Progenitor cell of endocrine pancreas (in vitro differentiated cells): ENCODE measurements at regions not wholly inside any gene's neighbourhood (a gene's known extent, or its start where the extent isn't known, plus 50 kb on each side); places are given as distances from the start of the nearest gene placed in this dataset.
"Not testable (repeated sequence)": the region's sequence is repeated elsewhere in the genome, so short reads cannot be mapped to it uniquely, and the experiment has no call there.

Experiments used
- DNase-seq: peaks from one replicate; pipeline ENCODE4 v3.0.0; 2021; ENCODE audit warnings: low spot score; ENCODE audit not compliant: unreplicated experiment
- H3K27ac Mint-ChIP-seq: 2 replicates; pipeline ENCODE4 v1.8.0; 2021; ENCODE audit warnings: mild to moderate bottlenecking, moderate library complexity, mixed read lengths
- H3K27me3 Mint-ChIP-seq: 2 replicates; pipeline ENCODE4 v1.8.0; 2021; ENCODE audit warnings: mixed read lengths
- H3K36me3 Mint-ChIP-seq: 2 replicates; pipeline ENCODE4 v1.8.0; 2022; ENCODE audit warnings: mixed read lengths; ENCODE audit not compliant: insufficient read depth
- H3K4me1 Mint-ChIP-seq: 2 replicates; pipeline ENCODE4 v1.8.0; 2021; ENCODE audit warnings: low read depth, mixed read lengths
- H3K4me3 Mint-ChIP-seq: 2 replicates; pipeline ENCODE4 v1.8.0; 2021; ENCODE audit warnings: low read depth, mild to moderate bottlenecking, moderate library complexity, mixed read lengths
- H3K9me3 Mint-ChIP-seq: 2 replicates; pipeline ENCODE4 v1.8.0; 2021; ENCODE audit warnings: low read depth, mixed read lengths
- TF ChIP-seq, protein P1 (sequence below): fragments of 200-600 bp; sonication (generic); IDR thresholded peaks from one replicate; pipeline ENCODE4 v1.5.0; 2021; ENCODE audit warnings: antibody characterized with exemption, mild to moderate bottlenecking; ENCODE audit not compliant: unreplicated experiment

DNA sequence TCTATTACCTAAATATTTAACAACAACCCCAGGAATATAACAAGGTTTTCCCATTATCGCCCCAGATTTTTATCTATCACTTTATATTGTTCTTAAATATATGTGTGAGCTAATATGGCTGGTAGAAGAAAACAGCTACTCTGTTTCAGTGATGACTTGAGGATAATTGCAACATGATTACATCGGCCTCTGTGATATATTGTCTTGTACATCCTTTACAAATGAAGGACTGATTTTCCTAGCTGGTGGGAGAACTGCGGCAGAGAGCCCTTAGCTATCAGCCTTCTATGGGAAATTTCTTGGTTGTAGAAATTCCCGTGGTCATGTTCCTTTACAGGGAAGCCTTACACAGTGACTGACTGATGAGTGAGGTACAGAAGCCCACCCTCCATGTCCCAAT lies 110.9 kb upstream of the ZNF717 start:
- Mint-ChIP-seq H3K9me3 (no peaks in the 10 kb centered on the region), H3K27me3 (no peaks in the 10 kb centered on the region), H3K36me3 (no peaks in the 10 kb centered on the region), H3K4me1 (no peaks in the 10 kb centered on the region), H3K27ac (no peak overlapping the region), H3K4me3 (no peak overlapping the region)
- TF ChIP-seq, protein P1, sequence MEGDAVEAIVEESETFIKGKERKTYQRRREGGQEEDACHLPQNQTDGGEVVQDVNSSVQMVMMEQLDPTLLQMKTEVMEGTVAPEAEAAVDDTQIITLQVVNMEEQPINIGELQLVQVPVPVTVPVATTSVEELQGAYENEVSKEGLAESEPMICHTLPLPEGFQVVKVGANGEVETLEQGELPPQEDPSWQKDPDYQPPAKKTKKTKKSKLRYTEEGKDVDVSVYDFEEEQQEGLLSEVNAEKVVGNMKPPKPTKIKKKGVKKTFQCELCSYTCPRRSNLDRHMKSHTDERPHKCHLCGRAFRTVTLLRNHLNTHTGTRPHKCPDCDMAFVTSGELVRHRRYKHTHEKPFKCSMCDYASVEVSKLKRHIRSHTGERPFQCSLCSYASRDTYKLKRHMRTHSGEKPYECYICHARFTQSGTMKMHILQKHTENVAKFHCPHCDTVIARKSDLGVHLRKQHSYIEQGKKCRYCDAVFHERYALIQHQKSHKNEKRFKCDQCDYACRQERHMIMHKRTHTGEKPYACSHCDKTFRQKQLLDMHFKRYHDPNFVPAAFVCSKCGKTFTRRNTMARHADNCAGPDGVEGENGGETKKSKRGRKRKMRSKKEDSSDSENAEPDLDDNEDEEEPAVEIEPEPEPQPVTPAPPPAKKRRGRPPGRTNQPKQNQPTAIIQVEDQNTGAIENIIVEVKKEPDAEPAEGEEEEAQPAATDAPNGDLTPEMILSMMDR, result no peak
- no peak for DNase-seq

DNA sequence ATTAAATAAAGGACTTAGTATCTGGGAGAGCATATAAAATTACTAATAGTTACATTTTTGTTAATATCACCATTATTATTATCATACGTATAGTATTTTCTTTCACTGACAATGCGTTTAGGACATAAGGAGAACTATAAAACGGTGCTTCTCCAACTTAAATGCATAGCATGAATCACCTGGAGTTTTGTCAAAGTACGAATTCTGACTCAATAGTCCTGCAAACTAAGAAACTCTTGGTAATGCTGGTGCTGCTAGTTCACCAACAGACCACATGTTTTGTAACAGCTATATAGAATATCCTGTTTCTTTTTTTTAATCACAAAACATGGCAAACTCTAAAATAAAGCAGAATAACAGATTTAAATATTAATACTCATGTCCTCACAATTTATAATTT lies 116.1 kb upstream of the ZNF717 start:
- not testable (repeated sequence) for H3K9me3 Mint-ChIP-seq, H3K36me3 Mint-ChIP-seq, H3K27ac Mint-ChIP-seq, H3K4me3 Mint-ChIP-seq, H3K27me3 Mint-ChIP-seq, H3K4me1 Mint-ChIP-seq, DNase-seq

GRCh38 chr3:75906555-75907112 lies 121.3 kb upstream of the ZNF717 start:
- Mint-ChIP-seq H3K27ac (no peak overlapping the region), H3K27me3 (peaks cover 29% of the 10 kb centered on the region), H3K9me3 (peaks cover 4% of the 10 kb centered on the region), H3K4me3 (peak overlapping the region; percentile 75), H3K4me1 (peaks cover 4% of the 10 kb centered on the region), H3K36me3 (no peaks in the 10 kb centered on the region)
- TF ChIP-seq, protein P1, result peak; percentile 52
- peak; percentile 55 for DNase-seq

DNA sequence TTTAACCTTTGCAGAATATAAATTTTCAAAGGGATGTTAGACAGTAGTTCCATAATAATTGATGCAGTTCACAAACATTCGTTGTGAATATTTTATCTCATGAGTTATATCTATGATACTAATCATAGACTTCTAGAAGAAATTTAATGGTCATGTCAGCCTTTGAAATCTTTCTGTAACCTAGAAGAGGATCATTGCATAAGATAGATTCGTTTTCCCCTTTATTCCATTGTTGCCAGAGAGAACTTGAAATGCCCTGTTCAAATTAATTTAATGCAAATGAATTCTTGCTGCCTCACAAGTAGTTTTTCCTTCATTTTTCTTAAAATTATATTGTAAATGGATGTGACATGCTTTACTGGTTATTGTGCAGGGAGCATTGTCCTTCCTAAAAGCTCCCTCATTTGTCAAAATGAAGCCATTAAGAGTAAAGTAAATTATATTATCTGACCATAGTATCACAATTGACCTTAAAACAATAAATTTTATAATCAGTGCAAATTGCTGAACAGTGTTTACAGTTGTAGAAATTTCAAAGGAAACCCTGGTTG lies 128.5 kb upstream of the ZNF717 start:
- no peak overlapping the region for H3K27ac Mint-ChIP-seq
- H3K36me3 Mint-ChIP-seq, result no peaks in the 10 kb centered on the region
- TF ChIP-seq, protein P1, result no peak
- no peaks in the 10 kb centered on the region for H3K4me1 Mint-ChIP-seq
- no peak for DNase-seq
- peaks cover 2% of the 10 kb centered on the region for H3K27me3 Mint-ChIP-seq
- H3K4me3 Mint-ChIP-seq, result no peak overlapping the region
- H3K9me3 Mint-ChIP-seq, result peaks cover 8% of the 10 kb centered on the region

GRCh38 chr3:75914741-75915140 lies 129.4 kb upstream of the ZNF717 start:
- H3K27ac Mint-ChIP-seq, result not testable (repeated sequence)

GRCh38 chr3:75938921-75939320 lies 153.6 kb upstream of the ZNF717 start:
- H3K36me3 Mint-ChIP-seq, result no peaks in the 10 kb centered on the region
- H3K4me3 Mint-ChIP-seq, result no peak overlapping the region
- no peaks in the 10 kb centered on the region for H3K4me1 Mint-ChIP-seq
- TF ChIP-seq, protein P1, result no peak
- no peaks in the 10 kb centered on the region for H3K27me3 Mint-ChIP-seq
- no peak overlapping the region for H3K27ac Mint-ChIP-seq
- no peaks in the 10 kb centered on the region for H3K9me3 Mint-ChIP-seq
- no peak for DNase-seq

More at GRCh38 chr3:75914741-75915140, 129.4 kb upstream of the ZNF717 start:
- not testable (repeated sequence) for H3K4me3 Mint-ChIP-seq, H3K27me3 Mint-ChIP-seq, H3K36me3 Mint-ChIP-seq, H3K9me3 Mint-ChIP-seq, DNase-seq, H3K4me1 Mint-ChIP-seq
